HG03039 (cell line): ENCODE measurements at regions not wholly inside any gene's neighbourhood (a gene's known extent, or its start where the extent isn't known, plus 50 kb on each side); places are given as distances from the start of the nearest gene placed in this dataset.
"Not testable (repeated sequence)": the region's sequence is repeated elsewhere in the genome, so short reads cannot be mapped to it uniquely, and the experiment has no call there.

ENCODE experiments used
- ATAC-seq: cut with Tn5 transposase; IDR thresholded peaks from one replicate; pipeline ENCODE4 v1.9.1; 2021; ENCODE audit warnings: mild to moderate bottlenecking, moderate library complexity; ENCODE audit not compliant: unreplicated experiment

- ATAC-seq = no peak
Observed at GRCh38 chr2:180840641-180841040, 139.8 kb upstream of the UBE2E3 start.

GRCh38 chr2:180829836-180830235, 150.6 kb upstream of the UBE2E3 start:
- ATAC-seq = no peak

GRCh38 chr2:180829261-180829660, 151.1 kb upstream of the UBE2E3 start:
- no peak for ATAC-seq

- ATAC-seq = no peak
Observed at GRCh38 chr2:180828756-180829155, 151.6 kb upstream of the UBE2E3 start.

- no peak for ATAC-seq
Observed at GRCh38 chr2:180823546-180824141, 156.8 kb upstream of the UBE2E3 start.

- ATAC-seq = no peak
Observed at GRCh38 chr2:180819106-180819505, 161.3 kb upstream of the UBE2E3 start.

GRCh38 chr2:180818700-180819099, 161.7 kb upstream of the UBE2E3 start:
- ATAC-seq = not testable (repeated sequence)

GRCh38 chr2:180799141-180799540, 181.3 kb upstream of the UBE2E3 start:
- ATAC-seq = no peak

GRCh38 chr2:180790891-180791290, 189.5 kb upstream of the UBE2E3 start:
- ATAC-seq = no peak

GRCh38 chr2:180787330-180787729, 193.1 kb upstream of the UBE2E3 start:
- ATAC-seq = no peak

- no peak for ATAC-seq
Observed at GRCh38 chr2:180781276-180781675, 199.1 kb upstream of the UBE2E3 start.

GRCh38 chr2:180778291-180778690, 202.1 kb upstream of the UBE2E3 start:
- no peak for ATAC-seq

GRCh38 chr2:180776921-180777320, 203.5 kb upstream of the UBE2E3 start:
- ATAC-seq = no peak

GRCh38 chr2:180775711-180776110, 204.7 kb upstream of the UBE2E3 start:
- no peak for ATAC-seq

- ATAC-seq = not testable (repeated sequence)
Observed at GRCh38 chr2:180765316-180765715, 215.1 kb upstream of the UBE2E3 start.

- no peak for ATAC-seq
Observed at GRCh38 chr2:180763263-180763989, 217.0 kb upstream of the UBE2E3 start.

GRCh38 chr2:180761224-180761623, 219.2 kb upstream of the UBE2E3 start:
- no peak for ATAC-seq

GRCh38 chr2:180759631-180760030, 220.8 kb upstream of the UBE2E3 start:
- no peak for ATAC-seq

GRCh38 chr2:180753809-180754761, 226.3 kb upstream of the UBE2E3 start:
- ATAC-seq = no peak

- ATAC-seq = no peak
Observed at GRCh38 chr2:180751306-180751920, 229.0 kb upstream of the UBE2E3 start.

GRCh38 chr2:180747728-180748127, 232.7 kb upstream of the UBE2E3 start:
- no peak for ATAC-seq
